Activated CD4-positive, alpha-beta T cell treated with anti-CD3 and anti-CD28 coated beads, Interleukin-2, Interleukin-4, amounts not matched to agents 100 ng/mL and 50 ng/mL, durations not matched to agents 16 hours and 8 hours (primary cell): ENCODE measurements at regions not wholly inside any gene's neighbourhood (a gene's known extent, or its start where the extent isn't known, plus 50 kb on each side); places are given as distances from the start of the nearest gene placed in this dataset.
A peak's percentile ranks its signal among the peaks of the same experiment; 100 is the strongest.

Experiments used
- DNase-seq: peaks from one replicate; pipeline ENCODE4 v3.0.0-alpha.2; 2020; ENCODE audit warnings: low spot score

DNA sequence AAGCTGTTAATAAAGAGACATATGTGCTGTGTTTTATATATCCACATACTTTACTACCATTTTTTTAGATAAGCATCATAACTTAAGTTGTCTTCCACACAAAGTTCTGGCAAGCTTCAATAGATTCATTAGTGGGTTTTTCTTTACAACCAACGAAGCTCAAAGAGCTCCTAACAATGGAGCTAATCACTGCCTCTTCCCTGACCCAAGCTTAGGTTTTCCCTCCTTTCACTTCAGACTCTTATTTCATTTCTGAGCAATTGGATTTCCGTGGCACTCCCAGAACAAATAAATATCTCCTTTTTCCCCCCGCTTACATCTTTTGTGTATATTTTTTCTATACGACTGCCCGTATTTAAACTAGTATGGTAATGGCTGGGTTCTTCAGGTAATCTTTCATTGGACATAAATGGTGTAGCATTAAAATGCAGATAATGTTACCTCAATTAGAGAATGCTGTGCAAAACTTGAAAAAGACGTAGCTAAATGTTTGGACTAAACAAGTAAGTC lies 275.5 kb upstream of the TMEM161B start:
- DNase-seq = no peak

GRCh38 chr5:88542786-88543185 lies 274.1 kb upstream of the TMEM161B start:
- no peak for DNase-seq

DNA sequence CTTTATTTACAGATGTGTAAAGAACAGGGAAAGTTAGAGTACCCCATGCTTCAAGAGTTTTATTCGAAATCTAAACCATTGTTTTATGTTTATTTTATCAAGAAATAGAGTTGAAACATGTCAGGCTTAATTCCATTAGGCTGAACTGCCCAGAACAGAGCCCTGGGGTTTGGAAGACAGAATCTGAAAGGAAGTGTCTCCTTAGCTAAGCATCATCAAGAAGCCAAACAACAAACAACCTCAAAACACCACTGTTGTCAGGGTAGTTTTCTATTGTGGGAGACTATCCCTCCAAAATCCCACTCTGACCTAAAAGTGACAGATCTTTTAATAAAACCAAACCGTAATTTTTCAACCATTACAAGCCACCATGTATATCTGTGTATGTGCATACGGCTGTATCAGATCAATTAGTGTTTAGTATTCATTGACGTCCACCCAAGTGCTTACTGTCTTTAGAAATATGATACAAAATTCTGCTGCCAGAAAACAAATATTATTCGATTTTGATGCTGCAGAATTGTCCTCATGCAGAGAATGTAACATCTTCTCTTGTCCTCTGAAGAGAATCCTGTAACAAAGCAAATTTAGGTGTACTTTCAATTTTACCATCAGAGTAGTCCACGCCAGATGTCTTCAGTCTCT lies 271.9 kb upstream of the TMEM161B start:
- no peak for DNase-seq

GRCh38 chr5:88539693-88540365 lies 271.2 kb upstream of the TMEM161B start:
- no peak for DNase-seq

GRCh38 chr5:88539026-88539425 lies 270.4 kb upstream of the TMEM161B start:
- no peak for DNase-seq

GRCh38 chr5:88536146-88536545 lies 267.5 kb upstream of the TMEM161B start:
- no peak for DNase-seq

DNA sequence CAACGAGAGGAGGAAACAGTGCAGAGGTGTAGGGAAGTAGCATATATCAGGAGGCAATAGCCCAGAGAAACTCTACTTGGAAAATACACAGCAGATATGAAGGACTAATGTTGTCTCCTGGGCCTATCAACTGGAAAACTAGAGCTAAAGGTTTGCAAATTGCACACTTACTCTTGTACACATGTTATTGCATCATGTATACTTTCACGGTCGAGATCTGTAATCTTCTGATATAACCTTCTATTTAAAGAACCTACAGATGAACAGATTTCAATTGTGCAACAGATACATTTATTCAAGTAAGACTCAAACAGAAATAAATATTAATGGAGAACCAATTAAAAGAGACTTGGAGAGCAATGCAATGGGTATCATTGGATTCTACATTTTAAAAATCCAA lies 256.3 kb upstream of the TMEM161B start:
- DNase-seq = no peak

DNA sequence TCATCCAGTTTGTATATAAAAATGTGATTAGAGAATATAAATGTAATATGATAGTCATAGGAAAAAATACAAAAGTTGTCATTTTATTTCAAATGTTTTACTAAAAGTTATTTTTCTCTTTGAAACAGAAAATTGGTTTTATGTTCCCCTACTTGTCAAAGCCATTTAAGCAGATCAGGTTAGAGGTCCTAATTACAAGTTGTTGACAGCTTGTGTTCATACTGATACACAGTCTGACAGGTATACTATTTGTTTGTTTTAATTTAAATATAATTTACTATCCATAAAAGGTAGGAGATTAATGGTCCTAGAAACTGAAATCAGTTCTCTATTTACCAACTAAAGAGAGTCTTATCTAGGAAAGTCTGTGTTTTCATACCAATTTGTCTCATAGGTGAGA lies 250.4 kb upstream of the TMEM161B start:
- DNase-seq = no peak

- no peak for DNase-seq
Measured at GRCh38 chr5:88518131-88519016, 249.7 kb upstream of the TMEM161B start.

DNA sequence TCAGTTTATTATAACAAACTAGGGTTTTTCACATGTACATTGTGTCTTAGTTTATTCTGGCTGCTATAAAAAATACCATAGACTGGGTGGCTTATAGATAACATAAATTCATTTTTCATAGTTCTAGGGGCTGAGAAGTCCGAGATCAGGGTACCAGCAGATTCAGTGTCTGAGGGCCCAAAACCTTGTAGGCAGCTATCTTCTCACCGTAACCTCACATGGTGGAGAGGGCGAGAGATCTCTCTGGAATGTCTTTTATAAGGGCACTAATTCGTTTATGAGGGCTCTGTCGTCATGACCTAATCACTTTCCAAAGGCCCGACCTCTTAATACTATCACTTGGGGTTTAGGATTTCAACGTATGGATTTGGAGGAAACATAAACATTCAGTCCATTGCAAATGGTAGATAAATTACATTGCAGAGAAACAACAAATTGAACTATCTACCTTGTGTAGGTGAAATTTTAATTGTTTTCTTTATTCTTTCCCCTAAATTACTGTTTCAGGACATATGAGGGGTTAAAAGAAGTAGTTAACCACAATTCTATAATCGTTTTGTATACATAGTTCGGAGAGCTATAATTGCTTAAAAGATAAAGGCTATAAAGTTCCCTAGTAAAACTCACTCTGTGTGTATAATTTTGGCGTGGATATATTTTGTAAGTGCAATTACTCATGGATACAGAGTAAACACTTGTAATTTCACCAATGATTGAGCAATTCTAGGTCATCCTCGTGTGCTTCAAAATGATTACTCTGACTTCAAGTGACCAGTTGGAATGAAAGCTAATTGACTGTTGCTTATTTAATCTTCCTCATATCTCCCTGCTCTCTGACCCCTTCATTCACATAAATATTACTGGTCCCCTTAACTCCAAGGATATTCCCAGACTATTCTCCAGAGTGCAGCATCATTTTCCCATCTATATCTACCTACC lies 247.5 kb upstream of the TMEM161B start:
- DNase-seq = no peak

GRCh38 chr5:88515068-88515467 lies 246.4 kb upstream of the TMEM161B start:
- DNase-seq = no peak

GRCh38 chr5:88509403-88509802 lies 240.8 kb upstream of the TMEM161B start:
- no peak for DNase-seq

GRCh38 chr5:88507261-88507660 lies 238.6 kb upstream of the TMEM161B start:
- DNase-seq = no peak

DNA sequence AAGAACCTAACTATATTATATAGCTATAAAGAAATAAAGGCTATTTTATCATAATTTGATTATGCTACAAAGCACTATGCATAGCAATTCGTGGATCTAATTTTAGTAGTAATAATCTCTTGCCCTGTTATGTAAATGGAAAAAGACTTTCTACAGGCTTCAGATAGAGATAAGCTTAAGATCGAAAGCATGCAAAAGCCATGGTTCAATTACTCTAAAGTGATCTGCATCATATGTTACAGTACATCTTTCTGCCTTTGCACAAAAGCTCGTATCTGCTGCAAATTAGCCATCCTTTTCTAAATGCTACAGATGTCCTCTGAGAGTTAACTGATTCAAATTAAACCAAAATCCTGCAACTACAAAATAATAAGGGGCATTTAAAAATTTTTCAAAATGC lies 234.8 kb upstream of the TMEM161B start:
- no peak for DNase-seq

DNA sequence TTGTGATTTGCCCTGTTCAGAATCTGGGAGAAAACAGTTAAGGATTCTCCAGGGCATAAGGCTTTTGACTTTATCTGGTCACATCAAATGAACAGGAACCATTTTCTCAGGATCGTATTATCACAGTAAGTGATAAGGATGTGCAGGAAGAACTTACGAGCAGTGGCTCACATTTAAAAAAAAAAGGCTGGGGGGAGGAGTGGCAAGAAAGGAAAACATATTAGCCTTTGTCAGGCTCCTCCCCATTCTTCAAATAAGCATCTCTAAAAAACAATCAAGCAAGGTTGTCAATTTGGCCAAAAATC lies 234.3 kb upstream of the TMEM161B start:
- DNase-seq = no peak

- DNase-seq = peak; percentile 39
Measured at GRCh38 chr5:88502179-88503040, 233.8 kb upstream of the TMEM161B start.

DNA sequence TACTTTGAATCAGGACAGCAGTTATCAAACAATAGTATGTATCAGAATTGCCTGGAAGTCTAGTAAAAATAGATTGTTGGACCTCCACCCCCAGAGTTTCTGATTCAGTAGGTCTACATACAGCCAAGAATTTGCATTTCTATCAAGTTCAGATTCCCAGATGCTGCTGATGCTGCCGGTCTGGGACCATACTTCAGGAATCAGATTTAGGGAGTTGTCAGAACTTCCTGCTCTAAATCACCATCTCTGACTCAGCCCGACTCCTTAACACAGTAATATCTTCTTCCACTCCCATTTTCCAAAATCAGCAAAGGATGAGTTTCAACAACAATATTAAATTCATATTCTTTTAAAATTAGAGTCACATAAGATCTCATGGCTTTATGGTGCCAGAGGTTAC lies 227.2 kb upstream of the TMEM161B start:
- DNase-seq = no peak

DNA sequence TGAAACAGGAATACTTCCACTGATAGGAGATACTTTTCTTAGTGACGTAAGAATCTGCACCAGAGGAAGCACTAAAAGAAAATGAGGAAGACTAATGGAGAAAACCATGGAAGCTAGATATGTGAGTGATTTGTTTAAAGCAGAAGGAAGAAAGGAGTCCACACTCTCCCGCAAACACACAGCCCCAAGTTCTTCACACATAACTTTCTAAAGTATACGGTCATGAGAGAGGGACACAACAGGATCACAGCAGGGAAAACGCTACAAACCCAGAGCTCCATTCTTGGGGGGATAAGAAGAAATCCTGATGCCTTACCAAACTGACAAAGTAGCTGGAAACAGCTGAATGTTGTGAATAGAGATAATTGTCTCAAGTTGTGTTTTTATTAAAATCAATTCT lies 222.2 kb upstream of the TMEM161B start:
- DNase-seq = no peak

DNA sequence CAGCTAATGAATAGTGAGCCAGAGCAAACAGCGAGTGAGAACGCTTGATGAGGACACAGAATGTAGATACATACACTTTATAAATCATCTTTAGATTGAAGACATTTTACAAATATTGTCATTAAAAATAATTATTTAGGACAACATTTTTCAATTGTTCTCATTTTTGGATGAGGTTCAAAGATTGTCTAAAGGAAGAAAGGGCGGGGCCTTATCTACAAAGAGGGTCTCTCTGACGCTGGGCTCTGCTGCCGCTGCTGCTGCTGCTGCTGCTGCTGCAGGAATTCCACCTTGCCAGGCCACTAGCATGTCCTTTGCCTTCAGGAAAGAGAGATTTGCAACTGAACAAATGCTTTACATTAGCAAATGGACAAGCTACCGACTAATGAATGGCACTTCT lies 220.7 kb upstream of the TMEM161B start:
- no peak for DNase-seq

DNA sequence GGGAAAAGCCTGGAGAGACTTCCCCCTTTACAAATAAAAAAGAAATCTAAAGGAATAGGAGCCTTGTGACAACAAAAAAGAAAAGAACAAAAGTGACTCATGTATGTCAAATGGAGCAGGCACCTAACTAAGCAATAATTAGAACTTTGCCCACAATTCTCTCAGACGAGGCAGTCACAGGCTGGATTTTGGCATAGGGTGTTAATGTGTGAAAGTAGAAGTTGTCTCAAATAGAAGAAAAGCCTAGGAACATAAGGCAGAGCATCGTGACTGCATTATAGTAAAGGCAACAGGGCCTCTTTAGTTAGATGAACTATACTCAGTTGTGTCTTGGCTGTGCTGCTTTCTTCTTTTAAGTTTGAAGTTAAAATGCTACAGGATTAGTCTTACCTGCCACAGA lies 219.9 kb upstream of the TMEM161B start:
- DNase-seq = no peak

- no peak for DNase-seq
Measured at GRCh38 chr5:88488130-88488529, 219.5 kb upstream of the TMEM161B start.
